Hindlimb muscle (tissue), 1 donor: ENCODE measurements at regions not wholly inside any gene's neighbourhood (a gene's known extent, or its start where the extent isn't known, plus 50 kb on each side); places are given as distances from the start of the nearest gene placed in this dataset.

ENCODE experiments used
- DNase-seq: peaks from one replicate; pipeline ENCODE4 v3.0.0-alpha.2; 2013

DNA sequence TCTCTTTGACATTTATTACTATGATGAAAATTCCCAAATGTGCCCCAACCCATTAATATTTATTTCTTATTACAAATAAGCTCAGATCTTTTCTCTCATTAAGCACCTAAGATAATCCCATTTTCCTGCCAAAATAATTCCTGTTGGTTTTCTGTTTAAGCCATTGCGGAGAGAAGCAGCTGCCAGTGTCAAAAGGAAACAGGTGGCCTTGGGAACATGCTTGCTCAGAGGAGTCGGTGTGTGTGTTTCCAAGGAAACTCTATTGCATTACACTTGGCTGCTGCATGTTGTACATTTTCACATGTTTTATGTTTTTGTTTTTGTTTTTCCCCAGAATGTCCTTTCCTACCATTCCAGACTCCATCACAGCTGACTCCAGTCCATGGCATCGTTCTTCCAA is 56.4 kb downstream of the CD24 start:
- peak; percentile 36 for DNase-seq

DNA sequence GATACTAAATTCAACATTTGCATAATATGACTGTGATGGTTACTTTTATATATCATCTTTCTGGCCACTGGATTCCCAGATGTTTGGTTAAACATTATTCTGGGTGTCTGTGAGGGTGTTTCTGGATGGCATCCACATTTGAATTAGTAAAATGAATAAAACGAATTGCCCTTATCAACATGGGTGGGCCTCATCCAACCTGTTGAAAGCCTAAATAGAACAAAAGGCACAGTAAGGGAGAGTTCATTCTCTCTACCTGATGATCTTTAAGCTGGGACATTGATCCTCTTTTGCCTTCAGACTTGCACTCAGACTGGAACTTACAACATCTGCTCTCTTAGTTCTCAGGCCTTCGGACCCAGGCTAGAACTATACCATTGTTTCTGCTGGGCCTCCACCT is 57.6 kb downstream of the CD24 start:
- DNase-seq = no peak

DNA sequence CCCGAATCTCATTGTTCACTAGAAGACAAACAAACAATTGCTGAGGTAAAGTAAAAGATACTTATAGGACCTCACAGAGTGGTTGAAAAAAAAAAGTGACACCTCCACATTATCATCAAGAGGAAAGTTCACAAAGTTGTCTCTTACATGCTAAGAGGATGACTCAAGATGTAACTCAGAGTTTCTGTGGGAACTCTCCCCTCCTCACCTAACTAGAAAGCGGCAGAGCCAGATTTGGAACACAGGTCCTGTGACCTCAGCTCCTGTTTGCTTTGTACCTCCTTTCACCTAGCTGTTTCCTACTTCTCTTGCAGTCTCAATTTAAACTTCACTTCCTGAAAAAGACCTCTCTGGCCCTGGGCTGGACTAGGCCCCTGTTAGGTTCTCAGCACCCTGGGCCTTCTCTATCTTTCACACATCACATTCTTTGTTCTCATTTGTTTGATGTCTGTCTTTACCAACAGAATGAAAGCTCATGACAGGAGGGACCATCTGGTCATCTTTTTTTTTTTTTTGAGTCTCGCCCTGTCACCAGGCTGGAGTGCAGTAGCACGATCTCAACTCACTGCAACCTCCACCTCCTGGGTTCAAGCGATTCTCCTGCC is 60.8 kb downstream of the CD24 start:
- no peak for DNase-seq

DNA sequence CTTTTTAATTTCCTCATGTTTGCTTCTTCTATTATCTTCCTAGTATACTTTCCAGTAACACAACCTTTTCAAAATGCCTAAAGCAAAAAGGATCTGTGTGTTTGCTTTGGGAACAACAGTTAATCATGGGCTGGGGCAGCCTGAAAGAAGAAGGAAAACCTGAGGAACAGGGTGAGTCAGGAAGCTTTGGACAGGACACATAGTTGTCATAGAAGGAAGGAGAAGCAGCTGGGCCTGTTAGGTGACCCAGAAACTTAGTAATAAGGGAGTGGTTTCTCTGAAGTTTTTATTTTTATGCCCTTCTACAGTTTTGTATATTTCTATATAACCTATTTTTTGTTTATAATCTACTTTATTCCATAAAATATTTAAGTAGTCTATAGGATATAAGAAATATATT is 61.4 kb downstream of the CD24 start:
- no peak for DNase-seq

DNA sequence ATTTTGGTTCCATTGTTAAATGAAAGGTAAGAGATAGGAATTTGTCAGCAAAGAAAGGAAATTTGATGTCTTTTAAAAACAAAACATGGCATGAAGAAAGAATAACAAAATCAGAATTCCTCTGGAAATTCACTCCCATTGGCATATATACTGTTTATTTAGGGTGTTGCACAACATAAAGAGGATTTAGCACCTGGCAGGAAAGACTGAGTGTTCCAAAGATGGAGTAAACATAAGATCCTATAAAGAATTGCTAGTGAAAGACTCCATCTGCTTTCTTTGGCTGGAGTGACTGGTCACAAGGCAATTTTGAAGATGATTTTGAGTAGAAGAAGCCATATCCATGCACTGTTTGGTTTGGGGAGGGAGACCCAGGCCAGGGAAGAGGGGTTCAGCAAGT is 62.4 kb downstream of the CD24 start:
- DNase-seq = no peak

DNA sequence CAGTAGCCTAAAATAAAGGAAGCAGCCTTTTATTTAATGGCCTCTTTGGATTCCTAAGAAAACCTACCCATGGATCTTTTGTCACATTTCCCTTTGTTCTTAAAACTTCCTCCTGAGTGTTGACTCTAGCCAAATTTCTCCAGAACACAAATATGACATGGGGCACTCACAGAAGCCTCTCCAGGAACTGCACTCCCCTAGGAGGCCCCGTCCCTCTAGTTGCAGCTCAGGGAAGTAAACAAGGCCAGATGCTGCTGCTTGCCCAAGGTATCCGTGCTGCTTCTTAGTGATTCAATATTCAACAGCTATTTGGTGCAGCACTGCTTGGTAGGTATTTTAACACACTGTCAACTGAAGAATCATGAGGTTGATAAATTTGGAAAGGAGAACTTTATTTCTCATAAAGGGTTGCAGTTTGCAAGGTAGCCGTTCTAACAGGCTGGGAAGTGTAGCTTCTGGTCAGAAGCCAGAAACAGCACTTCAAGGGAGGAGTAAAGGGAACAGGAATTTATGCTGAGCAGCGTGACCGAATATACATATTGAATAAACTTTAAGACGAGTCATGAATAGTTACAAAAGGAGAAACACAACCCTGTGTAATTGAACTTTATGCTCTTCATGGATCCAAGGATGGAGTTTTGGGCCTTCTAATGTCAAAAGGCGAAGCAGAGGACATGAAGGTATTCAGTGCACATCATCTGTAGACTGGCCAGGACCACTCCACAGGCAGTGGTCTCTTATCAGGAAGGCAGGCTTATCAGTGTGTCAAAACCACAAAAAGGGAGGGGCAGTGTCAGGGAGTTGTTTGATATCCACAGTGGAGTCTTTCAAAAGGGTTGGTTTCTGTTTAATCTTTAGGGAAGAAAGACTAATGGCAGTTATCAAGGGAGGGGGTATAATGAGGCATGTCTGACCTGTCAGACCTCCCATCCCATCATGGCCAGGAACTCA is 63.3 kb downstream of the CD24 start:
- no peak for DNase-seq

DNA sequence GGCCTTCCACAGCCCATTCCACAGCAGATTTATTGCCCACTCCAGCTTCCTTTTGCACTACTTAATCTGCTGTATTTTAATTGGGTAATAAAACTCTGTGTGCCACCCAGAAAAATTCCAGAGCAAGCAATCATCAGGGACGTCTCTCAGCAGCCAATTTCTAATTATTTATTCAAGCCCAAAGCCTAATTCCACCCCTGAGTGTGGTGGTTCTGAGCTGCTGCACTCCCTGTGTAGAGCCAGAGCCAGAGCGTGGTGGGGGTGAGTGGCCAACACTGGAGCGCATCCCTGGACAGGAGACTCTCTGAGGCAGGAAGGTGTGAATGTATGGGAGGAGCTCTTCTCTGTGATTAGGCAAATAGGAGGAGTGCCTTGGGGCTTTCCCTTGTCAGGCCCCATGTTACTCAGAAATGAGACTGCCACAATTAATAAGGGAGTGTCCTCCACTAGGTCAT is 66.1 kb downstream of the CD24 start:
- DNase-seq = no peak

DNA sequence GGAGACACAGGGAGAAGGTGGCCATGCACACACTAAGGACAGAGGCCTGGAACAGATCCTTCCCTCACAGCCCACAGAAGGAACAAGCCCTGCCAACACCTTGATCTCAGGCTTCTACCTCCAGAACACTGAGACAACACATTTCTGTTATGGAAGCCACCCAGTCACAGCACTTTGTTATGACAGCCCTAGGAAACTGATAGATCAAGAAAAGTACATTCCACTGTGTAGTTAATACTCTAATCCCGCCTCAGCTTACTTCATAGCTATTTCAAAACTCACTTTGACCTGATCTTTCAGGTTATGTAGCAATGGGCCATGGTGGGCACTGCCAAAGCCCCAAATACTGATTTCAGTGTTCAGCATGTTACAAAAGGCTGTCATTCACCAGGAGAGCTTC is 66.8 kb downstream of the CD24 start:
- no peak for DNase-seq

DNA sequence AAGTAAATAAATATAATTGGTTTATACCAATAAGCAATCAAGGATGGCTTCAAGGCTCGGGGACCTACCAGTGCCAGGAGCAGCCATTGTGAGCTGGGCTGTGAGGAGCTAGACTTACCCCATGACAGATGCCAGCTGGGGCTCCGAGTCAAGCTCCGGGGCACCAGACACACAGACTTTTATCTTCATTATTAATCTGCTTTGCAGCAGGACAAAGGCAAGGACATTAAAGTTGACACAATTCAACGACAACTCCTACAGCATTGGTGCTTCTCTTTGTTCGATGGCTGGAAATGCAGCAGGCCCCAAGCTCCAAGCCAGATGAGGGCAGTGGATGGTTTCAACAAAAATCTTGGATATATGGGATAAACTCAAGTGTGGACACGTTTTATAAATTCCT is 68.3 kb downstream of the CD24 start:
- DNase-seq = no peak

DNA sequence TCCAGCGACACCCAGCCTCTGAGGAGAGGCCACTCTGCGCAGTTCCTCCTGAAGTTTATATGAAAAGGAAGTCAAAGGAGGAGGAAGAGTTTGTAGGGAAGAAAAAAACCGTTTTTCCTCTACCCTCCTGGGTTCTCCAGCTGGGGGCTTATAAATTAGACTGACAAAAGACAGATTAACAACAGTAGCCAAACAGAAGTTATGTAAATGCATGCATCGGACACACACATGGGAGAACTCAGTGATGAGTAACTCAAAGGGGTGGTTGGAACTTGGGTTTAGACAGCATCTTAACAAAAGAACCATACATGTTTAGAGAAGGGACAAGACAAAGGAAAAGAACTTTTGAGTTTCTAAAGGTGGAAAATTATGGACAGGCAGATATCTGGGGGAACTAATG is 71.2 kb downstream of the CD24 start:
- no peak for DNase-seq

DNA sequence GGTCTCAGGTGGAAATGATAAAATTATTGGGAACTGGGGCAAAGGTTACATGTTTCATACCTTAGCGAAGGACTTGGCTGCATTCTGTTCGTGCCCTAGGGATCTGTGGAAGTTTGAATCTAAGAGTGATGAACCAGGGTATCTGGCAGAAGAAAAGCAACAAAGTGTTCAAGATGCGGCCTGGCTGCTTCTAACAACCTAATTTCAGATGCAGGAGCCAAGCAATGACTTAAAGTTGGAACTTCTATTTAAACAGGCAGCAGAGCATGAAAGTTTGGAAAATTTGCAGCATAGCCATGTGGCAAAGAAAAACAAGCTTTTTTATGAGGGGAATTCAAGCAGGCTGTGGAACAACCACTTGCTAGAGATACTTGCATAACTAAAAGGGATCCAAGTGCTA is 73.5 kb downstream of the CD24 start:
- no peak for DNase-seq

DNA sequence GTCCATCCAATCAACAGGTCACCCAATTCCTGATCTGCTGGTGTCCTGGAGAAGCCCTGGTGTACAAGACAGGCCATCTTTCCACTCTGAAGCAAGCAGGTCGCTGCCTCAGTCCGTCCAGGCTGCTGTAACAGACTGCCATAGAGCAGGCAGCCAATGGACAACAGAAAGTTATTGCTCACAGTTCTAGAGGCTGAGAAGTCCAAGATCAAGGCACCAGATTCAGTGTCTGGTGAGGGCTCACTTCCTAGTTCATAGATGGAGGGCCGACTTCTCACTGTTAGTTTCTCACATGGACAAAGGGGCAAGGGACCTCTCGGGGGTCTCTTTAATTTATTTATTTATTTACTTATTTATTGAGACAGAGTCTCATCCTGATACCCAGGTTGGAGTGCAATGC is 74.8 kb downstream of the CD24 start:
- DNase-seq = no peak

DNA sequence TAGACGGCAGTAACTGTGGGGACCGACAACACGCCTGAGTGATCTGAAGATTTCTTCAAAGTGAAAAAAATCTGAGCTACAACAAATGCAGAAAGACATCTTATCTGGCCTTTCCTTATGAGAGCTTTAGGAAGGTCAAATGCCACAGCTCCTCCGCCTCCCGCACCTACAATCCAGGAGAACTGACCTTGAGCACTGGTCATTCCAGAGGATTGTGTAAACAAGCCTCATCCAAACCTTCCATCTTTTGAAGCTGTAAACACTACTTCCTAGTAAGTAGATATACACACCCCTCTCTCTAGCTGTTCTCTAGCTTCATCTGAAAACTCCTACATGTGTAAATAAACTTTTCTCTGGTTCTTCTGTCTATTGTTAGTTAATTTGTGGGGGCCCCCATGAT is 76.9 kb downstream of the CD24 start:
- DNase-seq = no peak

DNA sequence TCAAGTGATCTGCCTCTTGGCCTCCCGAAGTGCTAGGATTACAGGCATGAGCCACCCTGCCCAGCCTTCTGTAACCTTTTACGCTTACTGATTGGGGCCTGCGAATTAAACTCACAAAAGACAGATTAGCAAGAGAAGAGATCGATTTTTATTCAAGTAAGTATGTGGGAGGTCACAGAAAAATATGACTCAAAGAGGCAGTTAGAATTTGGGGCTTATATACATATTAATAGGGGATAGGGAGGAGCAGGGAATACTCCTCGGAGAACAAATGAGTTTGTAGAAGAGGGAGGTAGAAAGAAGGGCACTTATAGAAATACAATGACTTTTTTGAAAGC is 78.9 kb downstream of the CD24 start:
- DNase-seq = no peak

DNA sequence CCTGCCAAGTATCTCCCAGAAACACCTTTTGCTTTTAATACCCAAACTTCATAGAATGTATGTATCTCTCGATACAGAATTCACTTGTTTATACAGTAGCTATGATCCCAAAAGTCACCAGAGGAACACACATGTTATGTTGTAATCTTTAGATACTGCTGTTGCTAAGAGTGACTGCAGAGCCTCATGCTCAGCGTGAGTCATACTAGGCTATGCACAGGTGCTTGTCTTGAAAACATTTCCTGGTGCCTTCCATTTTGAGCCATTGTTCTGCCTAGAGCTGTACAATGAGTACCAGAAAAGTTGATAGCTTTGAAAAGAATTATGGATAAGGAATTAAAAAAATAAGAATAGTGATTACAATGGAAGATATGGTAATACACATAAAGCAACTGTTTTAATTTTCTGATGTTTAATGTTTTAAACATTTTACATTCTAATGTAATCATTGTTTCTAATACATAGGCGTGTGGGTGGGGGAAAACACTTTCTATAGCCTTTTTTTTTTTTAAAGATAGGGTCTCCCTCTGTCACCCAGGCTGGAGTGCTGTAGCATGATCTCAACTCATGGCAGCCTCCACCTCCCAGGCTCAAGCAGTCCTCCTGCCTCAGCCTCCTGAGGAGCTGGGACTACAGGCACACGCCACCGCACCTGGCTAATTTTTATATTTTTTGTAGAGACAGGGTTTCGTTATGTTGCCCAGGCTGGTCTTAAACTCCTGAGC is 79.4 kb downstream of the CD24 start:
- DNase-seq = no peak

DNA sequence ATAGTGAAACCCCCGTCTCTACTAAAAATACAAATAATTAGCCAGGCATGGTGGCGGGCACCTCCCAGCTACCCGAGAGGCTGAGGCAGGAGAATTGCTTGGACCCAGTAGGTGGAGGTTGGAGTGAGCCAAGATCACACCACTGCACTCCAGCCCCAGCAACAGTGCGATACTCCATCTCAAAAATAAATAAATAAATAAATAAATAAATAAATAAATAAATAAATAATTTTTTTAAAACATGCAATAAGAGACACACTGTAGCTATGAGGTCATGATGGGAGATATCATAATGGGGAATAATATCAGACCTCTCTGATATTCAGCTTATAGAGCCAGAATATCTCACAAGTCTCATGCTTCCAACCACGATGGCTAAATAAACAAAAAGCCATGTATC is 82.3 kb downstream of the CD24 start:
- no peak for DNase-seq

DNA sequence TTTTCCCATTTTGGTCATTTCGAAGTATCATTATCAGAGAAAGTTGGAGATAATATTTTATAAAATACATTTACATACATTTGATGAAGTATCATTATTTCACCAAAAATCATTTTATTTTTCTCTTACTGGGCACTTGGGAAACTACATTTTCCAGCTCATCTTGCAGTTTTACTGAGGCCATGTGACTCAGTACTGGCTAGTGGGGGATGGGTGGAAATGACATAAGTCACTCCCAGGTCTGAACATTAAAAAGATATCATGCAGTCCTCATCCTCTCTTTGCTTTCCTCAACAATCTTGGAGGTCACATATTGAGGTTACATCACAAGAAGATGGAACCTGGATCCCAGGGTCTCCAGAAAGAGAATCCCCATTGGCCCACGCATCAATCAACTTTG is 84.1 kb downstream of the CD24 start:
- no peak for DNase-seq

DNA sequence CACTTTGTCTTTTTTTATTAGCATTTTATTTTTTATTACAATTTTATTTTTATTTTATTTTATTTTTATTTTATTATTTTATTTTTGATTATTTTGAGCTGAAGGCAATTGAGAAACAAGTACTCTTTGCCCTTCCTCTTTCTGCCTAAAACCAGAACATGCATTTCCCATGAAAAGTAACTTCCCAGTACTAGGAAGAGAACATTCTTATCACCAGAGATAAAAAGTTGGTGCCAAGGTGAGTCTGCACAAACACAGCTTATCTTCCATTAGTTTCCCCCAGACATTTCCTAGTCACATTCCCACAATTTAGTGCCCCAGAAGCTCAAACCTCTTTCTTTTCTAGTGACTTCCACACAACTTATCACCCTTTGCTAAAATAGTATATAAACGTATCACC is 84.8 kb downstream of the CD24 start:
- DNase-seq = no peak

DNA sequence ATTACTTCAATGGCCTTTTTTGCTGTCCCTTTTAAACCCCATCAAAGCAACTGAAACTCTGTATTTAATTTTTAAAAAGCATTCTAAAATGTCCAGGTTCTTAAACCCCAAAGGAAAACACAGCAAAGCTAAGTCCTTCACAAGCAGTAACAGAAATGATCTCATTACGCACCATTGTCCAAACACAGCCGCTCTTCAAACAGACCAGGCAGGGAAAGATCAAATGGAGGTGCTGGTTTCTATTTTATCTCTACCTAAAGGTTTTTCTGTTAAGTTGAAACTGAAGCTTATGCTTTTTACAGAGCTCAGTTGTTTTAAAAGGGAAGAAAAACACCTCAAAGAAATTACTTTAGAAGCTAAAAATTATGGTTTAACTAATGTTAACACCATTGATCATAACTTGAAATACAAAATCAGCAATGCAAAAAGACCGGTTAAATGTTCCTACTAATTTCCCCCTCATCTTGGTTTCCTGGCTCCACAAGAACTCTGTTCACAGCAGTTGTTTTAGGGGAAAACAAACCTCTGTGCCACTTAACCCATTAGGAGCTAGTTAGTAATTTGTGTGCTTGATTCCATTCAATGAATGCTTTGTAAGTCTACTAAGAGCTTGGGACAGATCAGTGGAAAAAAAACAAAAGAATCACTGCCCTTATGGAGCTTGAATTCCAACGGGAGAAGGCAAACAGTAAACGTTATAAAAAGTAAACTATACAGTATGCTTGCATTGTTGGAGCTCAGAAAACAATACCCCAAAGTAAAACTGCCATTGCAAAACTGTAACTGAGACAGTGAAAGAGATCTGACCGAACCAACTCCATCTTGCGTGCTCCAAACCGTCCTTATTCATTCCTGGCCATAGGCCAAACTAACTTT is 87.4 kb downstream of the CD24 start:
- DNase-seq = no peak

DNA sequence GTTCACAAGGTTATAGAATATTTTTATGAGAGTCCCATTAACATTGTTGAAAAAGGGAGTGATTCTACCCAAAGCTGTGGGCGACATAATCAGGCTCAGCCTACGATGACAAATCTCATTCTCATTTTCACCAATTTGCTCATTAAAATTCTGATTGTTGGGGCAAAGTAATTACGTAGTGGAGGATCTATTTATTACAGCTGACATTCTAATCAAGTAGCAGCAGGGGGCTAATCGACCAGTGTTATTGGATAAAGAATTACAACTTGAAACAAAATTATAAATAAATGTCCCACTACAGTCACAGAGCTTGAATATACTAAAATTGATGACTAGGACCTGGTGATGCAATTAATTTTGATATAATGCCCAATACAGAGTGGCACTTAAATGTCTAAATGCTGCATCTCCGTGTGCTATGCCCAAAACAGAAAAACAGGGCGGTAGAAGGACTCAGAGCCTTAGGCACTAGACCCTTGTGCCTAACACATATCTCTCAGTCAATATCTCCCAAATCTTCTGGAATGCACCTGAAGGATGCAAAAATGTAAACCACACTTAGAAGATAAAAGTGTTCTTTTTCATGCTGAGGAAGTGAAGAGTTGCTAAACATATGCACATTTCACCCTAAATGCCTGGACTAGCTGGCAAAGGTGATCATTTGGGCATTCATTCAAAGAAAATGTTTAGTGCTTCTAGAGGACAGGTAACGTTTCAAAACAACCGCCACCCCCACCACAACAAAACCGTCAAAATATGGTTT is 88.3 kb downstream of the CD24 start:
- DNase-seq = no peak

DNA sequence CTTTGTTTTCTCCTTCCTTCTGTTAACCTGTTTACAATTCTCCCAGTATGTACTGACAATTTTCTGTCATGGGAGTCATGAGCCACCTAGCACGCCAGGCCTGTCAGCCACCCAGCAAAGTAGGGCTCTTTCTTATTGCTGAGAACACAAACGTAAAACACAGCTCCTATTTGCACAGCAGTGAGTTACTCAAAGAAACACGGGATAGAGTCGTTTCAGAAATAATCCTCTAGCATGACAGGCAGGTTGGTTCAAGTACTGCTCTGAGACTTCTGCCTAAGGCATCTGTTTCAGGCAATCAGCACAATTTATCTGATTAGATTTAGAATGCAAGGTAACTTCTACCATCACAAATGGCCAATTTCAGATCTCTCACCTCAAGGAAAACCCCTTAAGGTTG is 88.8 kb downstream of the CD24 start:
- DNase-seq = no peak

DNA sequence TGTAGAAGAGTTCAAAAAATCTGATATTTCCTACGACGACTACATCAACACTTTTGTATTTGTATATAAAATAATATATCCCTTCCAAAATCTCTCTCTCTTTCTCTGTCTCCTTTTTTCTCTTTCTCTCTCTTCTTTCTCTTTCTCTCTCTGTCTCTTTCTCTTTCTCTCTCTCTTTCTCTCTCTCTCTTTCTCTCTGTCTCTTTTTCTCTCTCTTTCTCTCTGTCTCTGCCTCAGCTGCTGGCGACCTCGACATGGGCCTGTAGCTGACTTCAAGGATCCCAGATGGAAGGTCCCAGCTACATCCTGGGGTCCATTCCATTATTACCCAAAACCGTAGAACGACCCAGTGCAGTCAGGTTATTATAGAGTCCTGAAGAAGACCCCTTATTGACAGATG is 90.0 kb downstream of the CD24 start:
- no peak for DNase-seq
